HL-60 (cell line): ENCODE measurements at regions not wholly inside any gene's neighbourhood (a gene's known extent, or its start where the extent isn't known, plus 50 kb on each side); places are given as distances from the start of the nearest gene placed in this dataset.

Source experiments
- CTCF ChIP-seq: IDR thresholded peaks from one replicate; pipeline ENCODE4 v1.5.1; 2011; ENCODE audit warnings: low read length, control low read depth, inconsistent platforms; ENCODE audit not compliant: insufficient read depth
- GABPA ChIP-seq: IDR thresholded peaks from 2 replicates; pipeline ENCODE4 v1.6.1; 2012; ENCODE audit warnings: low read depth
- REST ChIP-seq: IDR thresholded peaks from 2 replicates; pipeline ENCODE4 v1.6.1; 2012; ENCODE audit warnings: low read depth; ENCODE audit not compliant: insufficient replicate concordance

GRCh38 chr12:67539946-67540345 lies 108.6 kb upstream of the DYRK2 start:
- TF ChIP-seq CTCF (no peak), REST (no peak), GABPA (no peak)
